GM19468 (cell line): ENCODE measurements at regions not wholly inside any gene's neighbourhood (a gene's known extent, or its start where the extent isn't known, plus 50 kb on each side); places are given as distances from the start of the nearest gene placed in this dataset.

Experiments used
- ATAC-seq: cut with Tn5 transposase; IDR thresholded peaks from one replicate; pipeline ENCODE4 v1.9.1; 2021; ENCODE audit warnings: mild to moderate bottlenecking, moderate library complexity, moderate number of reproducible peaks; ENCODE audit not compliant: unreplicated experiment; ENCODE audit errors: extremely low read depth

DNA sequence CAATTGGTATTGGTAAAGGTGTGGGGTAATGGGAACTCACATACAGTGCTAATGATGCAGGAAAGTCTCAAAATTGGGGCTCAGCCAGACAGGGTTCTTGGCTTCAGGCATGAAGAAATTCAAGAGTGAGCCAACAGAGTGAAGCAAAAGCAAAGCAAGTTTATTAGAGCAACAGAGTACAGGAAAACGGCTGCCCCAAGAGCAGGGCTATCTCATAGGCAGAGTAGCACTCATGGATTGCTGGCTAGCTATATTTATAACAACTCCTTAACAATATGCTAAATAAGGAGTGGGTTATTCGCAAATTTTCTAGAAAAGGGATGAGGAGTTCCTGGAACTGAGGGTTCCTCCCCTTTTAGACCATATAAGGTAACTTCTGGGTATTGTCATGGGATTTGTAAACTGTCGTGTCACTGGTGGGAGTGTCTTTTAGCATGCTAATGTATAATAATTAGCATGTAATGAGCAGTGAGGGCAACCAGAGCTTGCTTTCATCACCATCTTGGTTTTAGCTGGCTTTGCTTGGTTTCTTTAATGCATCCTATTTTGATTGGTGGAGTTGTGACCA lies 233.8 kb upstream of the NOL4 start:
- no peak for ATAC-seq

DNA sequence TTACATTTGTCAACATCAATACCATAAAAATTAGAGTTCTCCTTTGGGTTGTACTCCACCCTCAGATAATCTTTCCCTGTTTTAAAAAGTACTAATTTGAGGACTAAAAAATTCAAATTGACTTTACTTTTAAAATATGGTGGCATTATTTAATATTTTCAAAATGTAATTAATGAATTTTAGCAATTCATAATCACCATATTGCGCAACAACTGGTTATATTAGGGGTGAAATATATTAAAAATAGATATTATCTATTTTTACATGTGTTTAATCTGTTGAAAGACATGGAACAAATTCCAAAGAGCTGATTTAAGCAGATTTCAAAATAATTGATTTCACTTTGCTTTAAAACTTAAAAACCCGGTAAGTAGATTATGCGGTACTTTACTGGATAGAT lies 236.6 kb upstream of the NOL4 start:
- no peak for ATAC-seq

- peak; percentile 51 for ATAC-seq
Observed at GRCh38 chr18:34467058-34467457, 242.3 kb upstream of the NOL4 start.

DNA sequence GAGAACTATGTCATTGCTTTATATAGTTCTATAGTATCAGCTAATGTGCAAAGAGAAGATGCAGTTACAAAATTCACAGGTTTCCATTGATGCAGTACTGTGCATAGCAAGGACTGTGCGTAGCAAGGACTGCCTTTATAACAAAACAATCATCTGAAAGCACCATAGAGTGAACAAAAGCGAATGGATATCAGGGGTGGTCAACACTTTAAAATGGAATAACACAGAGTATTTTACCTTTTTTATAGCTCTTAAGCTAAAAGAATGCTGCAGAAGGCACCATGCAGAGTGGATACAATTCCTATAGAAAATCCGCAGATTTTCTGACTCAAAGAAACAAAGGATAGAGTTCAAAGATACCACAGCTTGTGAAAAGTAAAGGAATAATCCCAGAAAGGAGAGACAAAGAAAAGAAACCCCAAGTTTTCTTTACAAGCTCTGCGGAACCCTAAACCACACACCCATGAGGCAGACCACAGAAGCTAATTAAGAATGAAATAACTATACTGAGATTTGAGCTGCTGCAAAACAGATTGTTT lies 229.9 kb upstream of the DTNA start:
- ATAC-seq, result no peak

DNA sequence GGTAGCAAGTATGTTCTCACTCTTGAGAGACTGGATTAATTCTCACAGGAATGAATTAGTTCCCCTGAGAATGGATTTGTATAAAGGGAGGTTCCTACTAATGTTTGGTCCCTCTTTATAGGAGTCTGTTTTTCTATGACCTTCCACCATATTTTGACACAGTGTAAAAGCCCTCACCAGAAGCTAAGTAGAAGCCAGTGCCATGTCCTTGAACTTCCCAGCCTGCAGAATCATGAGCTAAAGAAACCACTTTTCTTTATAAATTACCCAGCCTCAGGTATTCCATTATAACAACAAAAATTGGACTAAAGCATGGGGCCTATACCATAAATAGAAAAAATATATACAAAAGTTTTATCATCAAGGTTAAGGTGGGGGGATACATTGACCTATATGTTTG lies 227.9 kb upstream of the DTNA start:
- no peak for ATAC-seq

DNA sequence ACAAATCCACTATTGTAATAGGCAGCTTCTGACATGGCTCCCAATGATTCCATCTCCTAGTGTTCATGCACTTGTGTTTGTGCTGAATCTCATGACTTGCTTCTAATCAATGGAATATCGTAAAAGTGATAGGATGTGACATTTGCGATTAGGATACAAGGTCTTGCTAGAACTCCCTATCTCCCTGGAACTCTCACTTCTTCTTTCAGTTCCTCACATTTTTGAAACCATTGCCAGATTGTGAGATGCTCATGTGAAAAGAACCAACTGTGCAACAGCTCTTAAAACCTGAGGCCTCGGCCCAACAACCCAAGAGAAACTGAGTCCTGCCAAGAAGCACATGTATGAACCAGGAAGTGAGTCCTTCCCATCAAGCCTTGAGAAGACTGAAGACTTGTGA lies 226.9 kb upstream of the DTNA start:
- no peak for ATAC-seq

DNA sequence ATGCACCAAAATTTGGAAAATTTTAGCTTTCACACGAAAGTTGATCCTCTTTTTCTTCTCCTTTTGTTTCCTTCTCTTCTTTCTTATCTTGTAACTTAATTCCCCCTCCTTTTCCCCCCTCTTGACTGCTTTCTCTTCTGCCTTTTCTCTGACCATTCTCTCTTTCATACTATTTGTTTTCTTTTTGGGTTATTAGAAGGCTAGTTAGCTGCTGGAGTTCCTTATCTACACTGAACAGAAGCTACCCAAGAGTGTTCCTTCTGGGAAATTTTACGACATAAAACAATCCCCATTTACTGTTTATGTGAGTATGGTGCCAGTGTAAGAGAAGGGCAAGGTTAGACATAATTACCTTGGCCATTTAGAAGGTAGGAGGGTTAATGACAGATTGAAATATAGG lies 218.4 kb upstream of the DTNA start:
- ATAC-seq, result no peak

DNA sequence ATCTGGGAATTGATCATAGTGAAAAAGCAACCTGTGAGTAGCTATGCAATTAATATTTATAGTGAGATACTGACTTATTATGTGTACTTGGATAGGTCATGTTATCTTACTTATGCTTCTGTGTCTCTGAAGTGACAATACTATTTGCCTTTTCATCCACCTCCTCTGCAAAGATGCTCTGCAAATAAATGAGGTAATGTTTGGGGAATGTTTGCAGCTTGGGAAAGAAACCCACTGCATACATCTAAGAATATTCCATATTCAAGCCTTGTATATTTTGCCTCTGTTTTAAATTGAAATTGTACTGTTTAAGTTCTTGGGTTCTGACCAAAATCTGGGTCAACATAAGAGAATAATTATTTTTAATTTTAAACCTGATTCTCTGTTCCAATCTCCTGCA lies 217.4 kb upstream of the DTNA start:
- no peak for ATAC-seq

- peak; percentile 65 for ATAC-seq
Observed at GRCh38 chr18:34493099-34493544, 217.0 kb upstream of the DTNA start.

GRCh38 chr18:34493566-34494358 lies 216.3 kb upstream of the DTNA start:
- ATAC-seq, result peak; percentile 19

GRCh38 chr18:34494359-34494696 lies 215.8 kb upstream of the DTNA start:
- ATAC-seq, result no peak

DNA sequence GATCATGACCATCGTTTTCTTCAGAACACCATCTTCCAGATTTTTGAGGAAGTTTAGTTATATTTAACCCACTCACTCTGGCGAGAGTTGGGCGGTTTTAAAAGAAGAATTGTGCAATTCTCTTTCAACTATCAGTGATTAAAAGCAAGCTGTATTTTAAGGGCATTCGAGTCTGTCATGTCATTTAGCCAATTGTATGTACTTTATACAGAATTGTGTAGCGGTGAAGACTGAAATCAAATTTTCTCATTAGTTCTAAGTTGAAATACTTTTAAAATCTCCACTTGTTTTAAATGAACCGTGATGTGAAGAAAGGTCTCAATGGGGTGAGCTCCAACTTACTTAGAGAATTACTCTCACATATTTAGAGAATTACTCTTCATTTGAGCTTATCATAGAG lies 214.6 kb upstream of the DTNA start:
- no peak for ATAC-seq

GRCh38 chr18:34501553-34501952 lies 208.5 kb upstream of the DTNA start:
- ATAC-seq, result no peak

DNA sequence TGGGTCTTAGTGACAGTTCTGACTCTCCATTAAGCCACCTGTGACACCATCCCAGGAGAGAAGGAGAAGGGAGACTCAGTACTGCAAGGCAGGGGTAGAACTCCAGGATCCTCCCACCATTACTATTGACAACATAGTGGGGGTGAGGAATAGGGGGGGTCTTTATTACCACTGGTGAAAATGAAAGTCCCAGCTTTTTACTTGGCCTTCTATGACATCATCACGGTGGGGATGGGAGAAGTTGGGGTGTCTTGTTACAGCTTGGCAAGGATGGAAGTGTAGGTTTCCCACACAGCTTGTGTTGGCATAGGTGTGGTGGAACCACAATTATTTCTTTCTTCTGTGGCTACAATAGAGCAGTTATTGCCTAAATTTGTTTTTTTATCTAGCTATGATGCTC lies 203.9 kb upstream of the DTNA start:
- no peak for ATAC-seq

DNA sequence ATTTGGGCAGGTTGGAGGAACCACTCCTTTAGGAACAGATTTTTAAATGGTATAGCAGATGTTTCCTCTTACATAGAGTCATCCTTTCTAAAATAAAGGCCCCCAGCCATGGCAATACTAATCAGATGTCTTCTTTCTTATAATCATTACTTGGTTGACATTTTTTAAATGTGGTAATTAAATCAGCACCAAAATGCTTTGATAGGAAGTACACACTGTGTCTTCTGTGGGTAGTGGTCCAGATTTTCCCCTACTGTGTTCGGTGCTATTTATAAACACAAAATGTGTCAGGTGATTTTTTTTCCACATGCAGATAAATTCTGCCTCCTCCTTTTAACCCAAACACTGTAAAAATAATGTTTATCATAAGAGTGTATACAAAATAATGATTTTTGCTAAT lies 200.9 kb upstream of the DTNA start:
- no peak for ATAC-seq

DNA sequence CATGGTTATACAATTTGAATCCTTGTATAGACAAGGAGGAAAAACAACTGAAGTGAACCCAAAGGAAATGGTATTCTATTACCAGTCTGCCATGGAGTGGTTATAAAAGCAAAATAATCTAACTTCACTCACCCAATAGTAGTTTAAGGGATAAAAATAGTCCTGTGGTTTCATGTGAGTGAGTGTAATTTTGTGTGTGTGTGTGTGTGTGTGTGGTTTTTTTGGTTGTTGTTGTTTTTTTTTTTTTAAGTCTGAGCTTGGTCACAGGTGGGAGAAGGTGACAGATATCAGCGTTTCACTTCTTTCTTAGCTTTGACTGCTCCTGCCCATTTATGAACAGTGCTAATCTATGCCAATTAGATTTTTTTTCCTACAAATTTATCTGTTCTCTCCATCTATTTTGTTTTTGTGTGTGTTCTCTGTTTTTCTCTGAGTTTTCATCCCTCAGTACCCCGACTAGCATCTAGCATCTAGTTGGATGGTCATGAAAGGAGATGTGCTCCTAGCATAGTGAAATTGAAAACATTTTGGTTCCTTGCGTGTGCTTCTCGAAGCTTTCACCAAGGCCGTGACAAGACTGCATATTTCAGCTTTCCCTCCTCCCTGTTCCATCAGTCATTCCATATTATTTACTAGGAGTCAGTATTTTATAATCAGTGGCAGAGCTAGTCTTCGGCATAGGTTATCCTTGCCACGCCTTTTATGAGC lies 200.1 kb upstream of the DTNA start:
- ATAC-seq, result no peak

GRCh38 chr18:34510926-34511325 lies 199.2 kb upstream of the DTNA start:
- no peak for ATAC-seq

- no peak for ATAC-seq
Observed at GRCh38 chr18:34511435-34511834, 198.7 kb upstream of the DTNA start.

DNA sequence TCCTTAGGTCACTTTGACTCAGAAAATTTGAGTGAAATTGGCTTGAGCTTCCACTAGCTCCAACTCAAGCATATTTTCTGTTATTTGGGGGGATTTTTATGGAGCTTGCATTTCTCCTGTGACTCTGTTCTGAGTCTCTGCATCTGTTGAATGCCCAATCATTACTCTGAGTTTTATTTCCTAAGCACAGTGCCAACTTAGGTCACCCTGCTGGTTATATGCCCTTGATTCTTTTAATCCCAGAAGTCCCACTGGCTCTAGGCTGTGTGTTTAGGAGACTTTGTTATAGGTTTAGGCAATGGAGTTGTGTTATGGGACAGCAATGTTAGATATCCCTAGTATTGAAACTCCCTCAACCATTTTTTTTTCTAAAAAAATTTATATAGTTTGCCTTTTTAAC lies 198.2 kb upstream of the DTNA start:
- no peak for ATAC-seq

GRCh38 chr18:34514238-34514637 lies 195.9 kb upstream of the DTNA start:
- ATAC-seq, result no peak

DNA sequence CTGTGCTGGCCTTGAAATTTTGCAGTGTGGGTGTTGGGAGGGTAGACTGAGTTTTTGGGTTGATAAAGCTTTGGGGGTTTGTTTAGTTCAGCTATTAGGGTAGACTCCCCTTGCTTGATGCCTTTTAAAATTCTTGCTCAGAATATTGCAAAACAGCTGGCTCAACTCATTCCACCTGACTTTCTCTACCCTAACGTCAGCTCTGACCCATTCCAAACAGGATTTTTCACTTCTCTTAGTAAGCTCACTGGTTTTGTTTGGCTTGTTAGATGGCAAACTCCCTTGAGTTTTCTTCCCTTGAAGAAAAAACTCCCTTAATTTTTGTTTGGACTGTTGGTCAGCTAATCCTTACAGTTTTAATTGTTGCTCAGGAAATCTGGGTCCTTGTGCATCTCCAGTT lies 195.1 kb upstream of the DTNA start:
- ATAC-seq, result no peak
